T-helper 9 cell (primary cell): ENCODE measurements at regions not wholly inside any gene's neighbourhood (a gene's known extent, or its start where the extent isn't known, plus 50 kb on each side); places are given as distances from the start of the nearest gene placed in this dataset.

Source experiments
- DNase-seq: peaks from one replicate; pipeline ENCODE4 v3.0.0-alpha.2; 2020

DNA sequence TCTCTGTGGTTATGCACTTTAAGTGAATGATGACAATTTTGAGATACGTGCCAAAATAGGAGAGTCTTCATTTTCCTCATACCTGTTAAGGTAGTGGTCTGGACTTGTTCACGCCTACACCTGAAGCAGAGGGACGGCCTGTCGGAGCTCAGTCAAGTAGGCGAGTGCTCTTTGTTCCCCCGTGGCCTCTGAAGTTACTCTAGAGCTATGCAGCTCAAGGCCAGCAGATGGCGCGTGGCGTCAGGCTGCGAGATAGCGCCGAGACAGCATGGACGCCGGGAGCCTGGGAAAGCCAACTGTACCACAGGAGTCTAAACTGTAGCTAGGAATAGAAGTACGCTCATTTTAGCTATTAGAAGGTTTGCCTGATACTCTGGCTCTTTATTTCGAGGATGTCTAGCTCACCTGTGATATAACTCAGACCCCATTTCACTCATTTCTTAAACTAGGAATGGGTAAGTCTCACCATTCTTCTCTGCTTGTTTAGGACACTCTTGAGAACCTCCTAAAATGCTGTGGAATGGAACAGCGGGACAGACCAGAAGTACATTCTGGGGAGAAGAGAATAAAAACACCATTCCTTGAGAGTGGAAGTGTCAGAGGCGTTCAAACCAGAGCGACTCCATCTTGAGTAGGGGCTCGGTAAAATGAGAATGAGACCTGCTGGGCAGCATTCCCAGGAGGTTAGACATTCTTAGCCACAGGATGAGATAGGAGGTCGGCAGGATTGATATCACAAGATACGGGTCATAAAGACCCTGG lies 267.4 kb upstream of the HMGA2 start:
- DNase-seq, result peak; percentile 19

DNA sequence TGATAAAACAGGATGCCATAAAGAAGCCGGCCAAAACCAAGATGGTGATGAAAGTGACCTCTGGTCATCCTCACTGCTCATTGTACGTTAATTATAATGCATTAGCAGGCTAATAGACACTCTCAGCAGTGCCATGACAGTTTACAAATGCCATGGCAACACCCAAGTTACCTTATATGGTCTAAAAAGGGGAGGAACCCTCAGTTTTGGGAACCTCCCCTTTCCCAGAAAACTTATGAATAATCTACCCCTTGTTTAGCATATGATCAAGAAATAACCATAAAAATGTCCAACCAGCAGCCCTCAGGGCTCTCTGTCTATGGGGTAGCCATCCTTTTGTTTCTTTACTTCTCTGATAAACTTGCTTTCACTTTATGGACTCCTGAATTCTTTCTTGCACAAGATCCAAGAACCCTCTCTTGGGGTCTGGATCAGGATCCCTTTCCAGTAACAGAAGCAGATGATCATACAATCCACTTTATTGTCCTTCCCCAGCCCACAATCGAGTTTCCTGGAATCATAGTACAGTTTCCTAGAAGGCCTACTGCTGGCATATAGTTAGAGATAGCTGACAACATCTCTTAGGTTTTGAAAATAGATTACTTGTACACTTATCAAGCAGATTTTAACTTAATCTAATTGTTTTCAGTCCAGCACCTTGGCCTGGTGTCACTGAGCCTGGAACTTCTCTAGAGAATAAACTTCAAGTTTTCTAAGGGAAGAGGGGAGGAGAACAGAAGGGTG lies 266.7 kb upstream of the HMGA2 start:
- DNase-seq, result no peak

DNA sequence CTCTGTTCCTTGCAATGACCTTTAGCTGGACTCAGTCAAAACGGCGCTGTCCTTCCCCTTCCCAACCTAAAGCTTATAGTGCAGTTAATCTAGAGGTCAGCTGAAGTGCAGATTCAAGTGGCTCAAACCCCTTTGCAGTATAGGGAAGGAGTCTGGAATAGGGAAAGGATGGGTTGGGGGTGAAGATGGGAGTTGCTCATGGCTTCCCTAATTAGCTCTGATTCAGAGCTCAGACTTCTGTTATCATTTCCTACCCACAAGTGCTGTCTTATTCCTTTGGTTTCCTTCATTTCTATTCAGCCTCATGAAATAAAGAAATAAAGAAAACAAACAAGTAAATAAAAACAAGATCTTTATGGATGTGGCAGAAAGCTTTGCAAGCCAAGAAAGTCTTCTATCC lies 264.0 kb upstream of the HMGA2 start:
- no peak for DNase-seq

DNA sequence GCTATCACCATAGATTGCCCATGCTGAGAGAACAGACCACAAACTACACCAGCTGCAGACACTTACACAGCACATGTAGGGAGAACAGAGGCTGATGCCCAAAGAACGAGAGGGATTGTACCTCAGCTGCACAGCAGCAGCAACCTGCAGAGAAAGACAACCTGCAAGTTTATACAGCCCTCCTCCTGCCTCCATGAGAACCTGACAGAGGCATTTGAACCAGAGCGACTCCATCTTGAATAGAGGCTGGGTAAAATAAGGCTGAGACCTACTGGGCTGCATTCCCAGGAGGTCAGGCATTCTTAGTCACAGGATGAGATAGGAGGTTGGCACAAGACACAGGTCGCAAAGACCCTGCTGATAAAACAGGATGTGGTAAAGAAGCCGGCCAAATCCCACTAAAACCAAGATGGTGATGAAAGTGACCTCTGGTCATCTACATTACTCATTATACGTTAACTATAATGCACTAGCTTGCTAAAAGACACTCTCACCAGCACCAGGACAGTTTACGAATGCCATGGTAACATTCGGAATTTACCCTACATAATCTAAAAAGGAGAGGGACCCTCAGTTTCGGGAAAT lies 262.4 kb upstream of the HMGA2 start:
- no peak for DNase-seq

DNA sequence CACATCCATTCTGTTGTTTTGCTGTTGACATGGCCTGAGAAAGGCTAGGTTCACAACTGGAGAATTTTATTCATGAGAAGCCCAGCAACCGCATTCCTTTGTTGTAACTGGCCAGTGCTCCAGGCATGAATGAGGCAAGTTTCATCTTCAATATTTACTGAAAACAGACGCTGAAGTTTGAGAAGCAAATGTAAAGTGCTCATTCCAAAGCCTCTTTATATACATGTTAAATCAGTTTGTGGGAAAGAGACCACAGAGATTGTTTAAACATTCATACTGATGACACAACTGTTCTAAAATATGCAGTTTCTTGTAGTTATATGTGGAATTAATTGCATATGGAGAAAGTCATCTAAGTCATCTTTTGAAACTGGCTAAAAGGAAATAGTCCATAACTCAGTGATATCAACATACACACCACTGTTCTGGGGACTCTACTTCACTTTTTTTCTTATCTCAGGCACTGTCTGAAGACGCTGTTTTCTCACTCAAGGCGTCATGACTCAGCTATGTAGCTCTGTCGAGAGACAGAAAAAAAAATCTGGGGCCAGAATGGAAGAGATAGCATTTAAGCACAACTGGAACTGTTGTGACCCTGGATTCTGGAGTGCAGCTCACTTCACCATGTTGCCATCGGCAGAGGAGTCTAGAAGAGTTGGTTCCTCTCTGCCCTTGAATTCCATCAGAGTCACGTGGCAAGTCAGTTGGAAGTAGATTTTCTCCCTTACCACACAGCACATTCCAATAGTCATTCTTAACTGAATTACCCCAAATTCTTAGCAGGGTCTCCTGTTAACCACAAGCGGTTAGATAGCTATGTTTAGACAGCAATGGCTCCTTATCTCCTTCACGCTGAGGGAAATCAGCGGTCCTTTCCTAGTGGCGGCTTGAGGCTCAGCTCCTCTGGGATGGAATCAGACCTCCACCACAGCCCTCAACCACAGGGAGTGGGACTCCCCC lies 258.4 kb upstream of the HMGA2 start:
- no peak for DNase-seq

DNA sequence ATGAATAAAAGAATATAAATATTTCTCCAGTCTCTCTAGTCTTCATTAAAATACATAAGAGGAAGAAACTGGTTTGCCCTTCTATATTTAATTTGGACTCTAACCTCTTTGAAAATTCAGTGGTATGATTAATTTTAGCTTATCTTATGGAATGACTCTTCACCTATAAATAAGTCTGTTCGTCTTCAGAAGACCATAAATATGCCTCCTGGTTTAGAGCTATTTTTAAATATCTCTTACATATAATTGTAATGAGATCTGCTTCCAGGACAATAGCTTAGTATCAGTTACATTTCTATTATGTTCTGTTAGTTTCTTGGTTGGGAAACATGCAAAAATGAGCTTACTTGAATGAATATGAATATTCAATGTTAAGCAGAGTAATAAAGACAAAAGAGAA lies 257.5 kb upstream of the HMGA2 start:
- DNase-seq, result no peak

DNA sequence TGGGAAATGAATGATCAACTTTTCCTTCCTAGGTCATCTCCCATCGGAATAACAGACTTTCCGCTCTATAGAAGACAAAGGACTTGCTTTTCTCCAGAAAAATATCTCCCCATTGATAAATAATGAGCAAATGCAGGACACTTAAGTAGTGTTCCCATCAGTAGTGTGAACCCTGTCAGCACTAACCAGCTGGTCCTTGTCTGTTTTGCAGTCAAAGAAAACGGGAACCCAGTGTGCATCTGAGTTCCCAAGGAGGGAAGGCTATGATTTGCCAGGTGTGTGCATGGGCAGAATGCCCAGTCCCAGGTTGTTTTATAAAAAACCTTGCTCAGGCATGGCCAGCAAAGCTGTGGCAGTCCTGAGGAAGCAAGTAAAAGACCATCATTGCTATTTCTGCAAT lies 256.5 kb upstream of the HMGA2 start:
- no peak for DNase-seq

DNA sequence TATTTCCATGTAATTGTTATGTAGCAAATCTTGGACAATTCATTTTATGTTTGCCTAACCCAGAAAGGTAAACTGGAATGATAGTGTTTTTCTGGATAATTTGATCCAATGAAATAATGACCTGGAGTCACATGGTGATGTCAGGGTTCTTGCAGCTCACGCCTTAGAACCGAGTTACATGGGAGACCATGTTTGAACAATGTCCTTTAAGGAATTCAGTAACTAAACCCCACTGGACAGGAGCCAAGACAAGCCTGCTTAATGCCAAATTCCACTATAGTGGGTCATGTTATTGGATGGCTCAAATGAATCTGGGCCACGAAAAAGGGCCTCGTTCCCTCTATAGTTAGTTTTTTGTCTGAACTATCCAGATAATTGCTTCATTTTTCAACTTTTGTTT lies 255.8 kb upstream of the HMGA2 start:
- no peak for DNase-seq

DNA sequence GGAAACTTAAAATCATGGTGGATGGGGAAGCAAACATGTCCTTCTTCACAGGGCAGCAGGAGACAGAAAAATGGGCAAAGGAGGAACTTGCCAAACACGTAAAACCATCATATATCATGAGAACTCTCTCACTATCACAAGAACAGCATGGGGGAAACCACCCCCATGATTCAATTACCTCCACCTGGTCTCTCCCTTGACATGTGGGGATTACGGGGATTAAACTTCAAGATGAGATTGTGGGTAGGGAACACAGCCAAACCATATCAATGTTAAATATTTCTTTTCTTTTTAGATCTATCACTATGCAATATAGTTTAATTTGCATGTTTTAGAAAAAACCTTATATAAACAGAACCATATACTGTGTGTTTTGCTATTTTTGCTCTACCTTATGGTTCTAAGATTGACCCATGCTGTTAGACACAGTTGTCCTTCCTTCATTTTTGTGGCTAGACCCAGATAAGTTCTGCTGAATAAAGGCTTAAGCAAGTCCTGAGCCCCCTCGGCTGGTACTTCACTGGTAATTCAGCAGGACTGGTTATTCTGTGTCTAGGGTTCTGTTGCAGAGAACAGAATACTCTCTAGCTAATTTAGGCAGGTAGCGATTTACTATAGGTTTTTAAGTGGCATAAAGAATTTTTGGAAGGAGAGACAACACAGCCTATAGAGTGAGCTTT lies 253.7 kb upstream of the HMGA2 start:
- DNase-seq, result no peak

DNA sequence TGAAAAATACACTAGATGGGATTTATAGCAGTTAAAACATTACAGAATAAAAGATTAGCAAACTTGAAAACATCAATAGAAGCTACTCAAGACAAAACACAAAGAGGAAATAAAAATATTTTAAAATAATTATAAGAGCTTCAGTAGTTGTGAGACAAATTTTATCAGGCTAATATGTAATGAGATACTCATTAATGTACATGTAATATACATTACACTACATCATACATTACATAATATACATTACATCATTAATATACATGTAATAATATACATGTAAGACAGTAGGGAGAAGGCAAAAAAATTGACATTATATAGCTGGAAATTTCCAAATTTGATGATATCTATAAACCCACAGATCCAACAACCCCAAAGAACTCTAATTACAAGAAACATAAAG lies 249.4 kb upstream of the HMGA2 start:
- no peak for DNase-seq

DNA sequence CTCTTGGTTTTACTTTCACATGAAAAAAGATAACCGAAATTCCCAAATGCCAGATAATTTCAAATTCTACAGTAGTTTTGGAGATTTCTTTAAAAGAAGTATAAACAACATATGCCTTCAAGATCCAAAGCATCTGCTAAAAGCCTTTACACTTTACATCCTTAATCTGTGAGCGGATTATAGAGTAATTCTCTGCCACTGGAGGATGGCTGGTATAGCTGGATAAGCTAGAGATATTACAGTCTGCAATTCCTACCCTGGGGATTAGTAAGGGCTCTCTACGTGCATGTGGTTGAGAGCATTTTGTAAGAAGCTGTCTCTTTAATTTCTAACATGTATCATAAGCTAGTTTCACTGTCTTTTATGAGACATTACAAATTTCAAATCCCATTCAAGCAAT lies 240.3 kb upstream of the HMGA2 start:
- DNase-seq, result no peak

DNA sequence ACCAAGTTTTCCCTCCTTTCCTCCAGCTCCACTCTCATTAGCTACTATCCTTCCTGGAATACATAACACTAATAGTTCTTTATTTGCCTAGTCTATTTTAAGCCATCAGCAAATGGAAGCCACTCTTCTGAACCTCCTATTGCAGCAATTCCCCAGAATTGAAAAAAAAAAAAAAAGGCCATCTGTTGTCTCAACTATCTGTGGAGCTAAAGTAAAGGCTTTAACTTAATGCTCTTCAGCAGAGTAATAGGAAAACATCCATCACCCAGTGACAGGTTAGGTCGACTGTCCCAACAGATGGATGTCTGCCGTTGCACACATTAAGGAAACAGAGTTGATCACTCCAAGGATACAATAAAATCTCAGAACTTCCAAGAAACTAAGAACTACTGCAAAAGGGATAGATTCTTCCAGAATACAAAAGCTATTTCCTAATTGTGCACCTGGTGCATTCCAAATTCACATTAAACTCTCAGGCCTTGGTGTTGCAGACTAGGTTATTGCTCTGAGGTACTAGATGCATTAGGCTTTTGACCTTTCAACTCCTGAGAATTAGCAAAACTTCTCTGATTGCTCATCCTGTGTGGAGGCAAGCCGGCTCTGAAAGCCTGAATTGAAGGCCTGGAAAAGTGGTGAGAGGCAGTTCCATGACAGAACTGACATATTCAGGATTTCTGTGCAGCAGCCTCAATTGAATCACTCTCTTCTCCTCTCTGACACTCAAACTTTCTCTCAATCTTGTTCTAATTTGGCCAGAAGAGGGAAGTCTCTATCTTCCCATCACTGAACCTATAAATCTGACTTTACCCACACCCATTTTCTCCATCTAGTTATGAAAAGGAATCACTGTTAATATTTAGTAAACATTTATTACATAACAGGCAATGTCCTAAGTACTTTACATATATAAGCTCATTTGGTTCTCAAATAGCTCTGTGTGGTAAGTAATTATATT lies 238.4 kb upstream of the HMGA2 start:
- DNase-seq, result no peak

DNA sequence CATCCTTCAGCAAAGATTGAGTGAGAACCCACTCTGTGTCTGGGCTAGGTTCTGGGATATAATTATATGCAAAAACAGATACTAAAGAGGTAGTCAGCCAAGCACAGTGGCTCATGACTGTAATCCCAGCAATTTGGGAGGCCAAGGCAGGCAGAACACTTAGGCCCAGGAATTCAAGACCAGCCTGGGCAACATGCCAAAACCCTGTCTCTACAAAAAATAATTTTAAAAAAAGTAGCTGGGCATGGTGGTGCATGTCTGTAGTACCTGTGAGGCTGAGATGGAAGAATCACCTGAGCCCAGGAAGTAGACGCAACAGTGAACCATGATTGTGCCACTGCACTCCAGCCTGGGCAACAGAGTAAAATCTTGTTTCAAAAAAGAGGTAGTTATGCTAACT lies 237.5 kb upstream of the HMGA2 start:
- no peak for DNase-seq

DNA sequence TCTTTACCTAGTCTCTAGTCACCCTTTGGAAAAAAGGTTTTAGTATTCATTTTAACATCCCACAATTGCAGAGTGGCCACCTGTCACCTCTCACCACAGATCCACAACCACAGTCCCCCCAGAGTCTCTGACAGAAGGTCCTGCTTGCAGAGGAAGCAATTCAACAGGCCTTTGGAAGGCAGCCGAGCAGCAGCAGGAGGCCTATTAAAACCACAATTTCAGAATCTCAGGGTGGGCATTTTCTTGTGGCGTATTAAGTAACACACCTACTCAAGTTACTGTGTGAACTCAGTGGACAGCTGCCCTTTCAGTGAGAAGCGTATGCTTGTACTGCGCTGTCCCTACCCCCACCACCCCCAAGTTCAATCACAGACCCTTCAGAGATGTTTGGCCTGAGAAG lies 234.0 kb upstream of the HMGA2 start:
- no peak for DNase-seq

DNA sequence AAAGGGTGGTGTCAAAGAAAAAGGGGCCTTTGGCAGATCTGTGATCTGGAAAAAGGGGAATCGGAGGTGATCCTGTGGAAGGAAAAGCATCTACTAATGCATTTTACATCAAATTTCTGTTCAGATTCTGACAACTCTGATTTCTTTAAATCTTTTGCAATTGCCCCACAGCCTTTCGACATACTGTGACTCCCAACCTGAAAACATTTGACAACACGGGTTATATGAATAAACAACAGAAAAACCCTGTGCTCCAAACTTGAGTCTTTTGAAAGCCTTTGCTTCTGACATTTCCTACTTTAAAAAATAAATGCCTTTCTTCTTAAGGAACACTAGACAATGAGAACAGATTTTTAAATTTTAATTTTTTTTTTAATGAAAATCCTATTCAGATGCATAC lies 231.9 kb upstream of the HMGA2 start:
- no peak for DNase-seq

DNA sequence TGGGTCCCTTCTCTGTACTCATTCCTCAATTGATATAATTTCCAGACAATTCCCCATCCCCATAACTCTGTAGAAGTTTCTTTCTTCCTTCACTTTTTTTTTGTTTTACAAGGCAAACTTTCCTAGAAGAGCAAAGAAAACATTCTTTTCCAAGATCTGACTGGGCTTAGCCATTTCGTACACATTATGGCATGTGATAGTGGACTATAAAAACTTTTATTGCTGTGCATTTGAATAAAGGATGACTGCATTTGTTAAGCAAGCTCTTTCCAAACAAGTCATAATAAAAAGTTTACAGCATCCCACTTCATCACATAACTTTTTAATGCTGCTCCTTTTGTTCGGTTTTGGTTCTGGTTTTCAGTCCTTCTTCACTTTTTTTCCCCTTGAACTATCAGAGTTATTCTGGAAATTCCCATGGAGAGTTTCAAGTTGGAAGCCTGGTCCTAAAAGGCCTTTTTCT lies 231.0 kb upstream of the HMGA2 start:
- no peak for DNase-seq

DNA sequence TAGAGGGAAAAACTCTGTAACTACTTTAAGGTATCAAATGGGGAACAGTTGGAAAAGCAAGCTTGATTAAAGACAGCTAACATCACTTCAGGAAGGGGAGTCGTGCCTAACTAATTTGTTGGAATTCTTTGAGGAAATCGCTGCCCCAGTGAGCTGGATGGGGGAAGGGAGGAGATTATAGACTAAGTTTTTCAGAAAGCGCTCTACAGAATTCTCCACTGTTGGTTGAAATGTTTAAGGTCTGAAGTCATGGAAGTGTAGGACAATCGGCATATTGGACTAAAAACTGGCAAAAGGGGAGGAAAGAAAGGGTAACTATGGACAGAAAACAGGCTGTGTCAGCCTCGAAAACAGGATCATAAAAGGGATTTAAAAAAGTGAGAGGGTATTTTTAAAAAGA lies 229.9 kb upstream of the HMGA2 start:
- no peak for DNase-seq

DNA sequence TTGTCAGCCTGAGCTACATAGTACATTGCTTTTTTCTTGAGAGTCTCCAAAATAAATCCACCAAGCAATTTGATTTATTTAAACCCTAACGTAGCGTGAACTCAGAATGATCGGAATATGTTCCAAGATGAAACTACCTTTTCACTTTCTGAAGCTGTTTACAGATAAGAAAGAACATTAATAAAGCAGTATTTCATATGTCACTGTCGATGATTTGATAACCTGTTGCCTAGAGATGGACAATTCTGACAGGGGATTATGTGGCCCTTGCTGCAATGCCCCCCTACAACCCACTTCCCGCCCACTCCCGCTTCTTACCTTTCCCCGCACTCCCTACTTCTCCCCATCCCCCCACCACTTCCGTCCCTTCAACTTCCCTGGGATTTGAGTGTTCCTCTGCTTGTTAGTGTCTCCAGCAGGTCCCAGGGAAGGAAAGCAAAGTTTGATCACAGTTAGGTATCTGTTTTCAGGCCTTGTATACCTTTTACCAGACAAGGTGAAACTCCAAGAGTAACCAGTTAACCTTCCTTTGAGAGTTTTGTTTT lies 229.2 kb upstream of the HMGA2 start:
- no peak for DNase-seq

DNA sequence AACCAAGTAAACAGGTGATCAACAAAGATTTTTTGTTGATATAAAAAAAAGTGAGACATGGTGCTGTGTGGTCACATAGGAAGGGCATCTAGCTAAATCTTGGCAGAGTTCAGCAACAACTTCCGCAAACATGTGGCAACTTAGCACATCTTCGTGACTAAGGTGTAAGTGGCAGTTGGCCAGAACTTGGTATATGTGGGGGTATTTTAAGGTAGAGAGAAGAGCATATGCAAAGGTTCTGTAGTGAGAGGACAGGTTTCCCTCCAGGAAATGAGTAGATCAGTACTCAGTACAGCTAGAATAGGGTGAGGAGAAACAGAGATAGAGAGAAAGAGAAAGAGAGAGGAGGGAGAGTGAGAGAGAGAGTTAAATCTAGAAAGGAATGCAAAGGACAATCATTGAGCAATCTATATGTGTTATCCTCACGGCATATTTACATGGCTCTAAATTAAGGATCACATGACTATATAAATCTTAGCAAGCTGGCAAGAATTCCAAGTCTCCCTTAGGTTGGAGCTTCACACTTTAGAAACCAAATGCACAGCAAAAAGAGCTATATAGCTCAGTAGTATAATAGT lies 227.7 kb upstream of the HMGA2 start:
- DNase-seq, result no peak

DNA sequence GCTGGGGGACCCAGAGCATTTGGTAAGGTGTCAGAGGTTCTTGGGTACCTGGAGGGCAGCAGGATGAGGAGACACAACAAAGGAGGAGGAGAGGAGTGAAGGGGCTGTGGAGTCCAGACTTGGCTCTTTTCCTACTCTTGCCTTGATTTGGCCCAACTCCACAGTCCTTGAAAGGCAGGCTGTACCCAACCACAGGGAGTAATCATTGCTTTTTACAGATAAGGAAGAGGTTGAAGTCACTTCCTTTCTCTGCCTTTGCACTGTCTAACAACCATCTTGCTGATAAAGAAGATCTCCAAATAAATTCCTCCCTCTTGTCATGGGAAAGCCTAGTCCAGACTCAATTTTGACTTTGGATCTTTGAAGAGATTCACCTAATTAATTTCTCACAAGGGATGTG lies 226.8 kb upstream of the HMGA2 start:
- no peak for DNase-seq
